Gastroesophageal sphincter (tissue), 4 donors: ENCODE measurements at regions not wholly inside any gene's neighbourhood (a gene's known extent, or its start where the extent isn't known, plus 50 kb on each side); places are given as distances from the start of the nearest gene placed in this dataset.

Experiments
- ATAC-seq: fragments of 150-250 bp; one replicate; pipeline ENCODE4 v1.9.1; 2016; ENCODE audit warnings: mild to moderate bottlenecking, moderate library complexity
- H3K27ac ChIP-seq, 4 donors: fragments of 200-600 bp; sonication (generic) in 3 of 4; 1 replicate in 3 of 4; 2 replicates in 1 of 4; pipeline ENCODE4 v1.5.1; 2016 to 2019
- H3K27me3 ChIP-seq: fragments of 200-600 bp; sonication (generic); one replicate; pipeline ENCODE4 v1.5.1; 2019
- H3K36me3 ChIP-seq, 2 donors: fragments of 200-600 bp; sonication (generic); one replicate each; pipeline ENCODE4 v1.5.1; 2019; ENCODE audit warnings: control low read depth in 1 of 2
- H3K4me1 ChIP-seq, 3 donors: fragments of 200-600 bp; sonication (generic); 1 replicate in 2 of 3; 2 replicates in 1 of 3; pipeline ENCODE4 v1.5.1; 2016 to 2019; ENCODE audit warnings: control low read depth in 2 of 3
- H3K4me3 ChIP-seq, 2 donors: fragments of 200-600 bp; sonication (generic); one replicate each; pipeline ENCODE4 v1.5.1; 2019; ENCODE audit warnings: mild to moderate bottlenecking in 1 of 2, moderate library complexity in 1 of 2
- H3K9me3 ChIP-seq, 3 donors: fragments of 200-600 bp; sonication (generic); one replicate each; pipeline ENCODE4 v1.5.1; 2017 to 2019; ENCODE audit warnings: control low read depth in 2 of 3
- EP300 ChIP-seq: sonication (generic); formaldehyde crosslinking; IDR thresholded peaks from one replicate; pipeline ENCODE4 v1.6.1; 2017; ENCODE audit warnings: antibody characterized with exemption, mild to moderate bottlenecking
- POLR2A ChIP-seq, 2 donors: fragments of 450-650 bp; IDR thresholded peaks; one replicate each; pipeline ENCODE4 v1.6.1; 2017; ENCODE audit warnings: antibody characterized with exemption in 2 of 2, mild to moderate bottlenecking in 2 of 2, moderate library complexity in 1 of 2
- POLR2AphosphoS5 ChIP-seq: sonication (generic); formaldehyde crosslinking; IDR thresholded peaks from one replicate; pipeline ENCODE4 v1.6.1; 2017; ENCODE audit warnings: antibody characterized with exemption
- WGBS, 2 donors: methylation state at CpG; one replicate each; pipeline ENCODE4 v1.1.5; 2018; ENCODE audit warnings: low coverage in 1 of 2; 5-methylcytosine and 5-hydroxymethylcytosine counted together
- TF ChIP-seq, protein P1 (sequence below), 4 experiments: fragments of 200-600 bp in 2 of 4; fragments of 450-650 bp in 2 of 4; sonication (generic) in 1 of 4; IDR thresholded peaks; one replicate each; pipeline ENCODE4 v1.5.1; 2017 to 2019; ENCODE audit warnings: antibody characterized with exemption in 4 of 4, mild to moderate bottlenecking in 2 of 4, moderate library complexity in 2 of 4

DNA sequence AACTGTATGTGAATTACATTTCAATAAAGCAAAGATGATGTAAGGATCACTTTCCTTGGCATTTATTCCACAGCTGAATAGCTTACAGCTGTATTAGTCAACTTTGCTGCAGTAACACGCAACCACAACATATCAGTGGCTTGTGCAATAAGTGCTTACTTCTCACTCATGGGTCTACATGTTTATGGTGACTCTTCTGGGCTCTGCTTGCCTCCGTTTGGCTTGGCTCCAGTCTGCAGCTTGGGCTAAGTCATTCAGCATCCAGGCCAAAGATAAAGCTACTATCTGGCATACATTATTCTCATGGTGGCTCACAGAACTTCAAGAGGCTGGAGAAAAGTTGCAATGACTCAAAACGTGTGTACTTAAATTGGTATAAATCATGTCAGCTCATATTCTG is 355.0 kb downstream of the RNF144A start:
- Histone ChIP-seq H3K9me3 (no peaks in the 10 kb centered on the region), H3K27ac (no peak overlapping the region), H3K4me1 (no peaks in the 10 kb centered on the region), H3K36me3 (no peaks in the 10 kb centered on the region), H3K4me3 (no peak overlapping the region), H3K27me3 (peaks cover 8% of the 10 kb centered on the region)
- TF ChIP-seq EP300 (no peak), POLR2A (IDR thresholded peaks at IDR 0.05) (no peak), POLR2AphosphoS5 (no peak)
- TF ChIP-seq, protein P1, sequence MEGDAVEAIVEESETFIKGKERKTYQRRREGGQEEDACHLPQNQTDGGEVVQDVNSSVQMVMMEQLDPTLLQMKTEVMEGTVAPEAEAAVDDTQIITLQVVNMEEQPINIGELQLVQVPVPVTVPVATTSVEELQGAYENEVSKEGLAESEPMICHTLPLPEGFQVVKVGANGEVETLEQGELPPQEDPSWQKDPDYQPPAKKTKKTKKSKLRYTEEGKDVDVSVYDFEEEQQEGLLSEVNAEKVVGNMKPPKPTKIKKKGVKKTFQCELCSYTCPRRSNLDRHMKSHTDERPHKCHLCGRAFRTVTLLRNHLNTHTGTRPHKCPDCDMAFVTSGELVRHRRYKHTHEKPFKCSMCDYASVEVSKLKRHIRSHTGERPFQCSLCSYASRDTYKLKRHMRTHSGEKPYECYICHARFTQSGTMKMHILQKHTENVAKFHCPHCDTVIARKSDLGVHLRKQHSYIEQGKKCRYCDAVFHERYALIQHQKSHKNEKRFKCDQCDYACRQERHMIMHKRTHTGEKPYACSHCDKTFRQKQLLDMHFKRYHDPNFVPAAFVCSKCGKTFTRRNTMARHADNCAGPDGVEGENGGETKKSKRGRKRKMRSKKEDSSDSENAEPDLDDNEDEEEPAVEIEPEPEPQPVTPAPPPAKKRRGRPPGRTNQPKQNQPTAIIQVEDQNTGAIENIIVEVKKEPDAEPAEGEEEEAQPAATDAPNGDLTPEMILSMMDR (IDR thresholded peaks at IDR 0.05): no peak
- WGBS, 2 donors: 26 to 30% methylated on average over 2 to 3 of the region's 3 CpGs
- no peak for ATAC-seq

DNA sequence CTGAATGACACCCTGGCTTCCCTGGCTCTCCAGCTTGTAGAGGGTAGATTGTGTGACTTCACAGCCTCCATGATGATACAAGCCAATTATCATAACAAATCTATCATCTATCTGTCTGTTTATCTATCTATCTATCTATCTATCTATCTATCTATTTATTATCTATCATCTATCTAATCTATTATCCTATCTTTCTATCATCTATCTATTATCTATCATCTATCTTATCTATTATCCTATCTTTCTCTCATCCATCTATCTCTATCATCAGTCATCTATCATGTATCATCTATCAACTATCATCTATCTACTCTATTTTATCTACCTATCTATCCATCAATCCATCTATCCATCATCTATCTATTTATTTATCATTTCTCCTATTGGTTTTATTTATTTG is 361.8 kb downstream of the RNF144A start:
- no peaks in the 10 kb centered on the region for H3K4me1 ChIP-seq
- H3K27ac ChIP-seq: no peak overlapping the region
- no peak for ATAC-seq
- no peak overlapping the region for H3K4me3 ChIP-seq
- H3K9me3 ChIP-seq: no peaks in the 10 kb centered on the region
- H3K27me3 ChIP-seq: peaks cover 9% of the 10 kb centered on the region
- TF ChIP-seq, protein P1 (IDR thresholded peaks at IDR 0.05): no peak
- no peak for TF ChIP-seq POLR2AphosphoS5
- no peak for TF ChIP-seq EP300
- no peak for TF ChIP-seq POLR2A (IDR thresholded peaks at IDR 0.05)
- no peaks in the 10 kb centered on the region for H3K36me3 ChIP-seq

DNA sequence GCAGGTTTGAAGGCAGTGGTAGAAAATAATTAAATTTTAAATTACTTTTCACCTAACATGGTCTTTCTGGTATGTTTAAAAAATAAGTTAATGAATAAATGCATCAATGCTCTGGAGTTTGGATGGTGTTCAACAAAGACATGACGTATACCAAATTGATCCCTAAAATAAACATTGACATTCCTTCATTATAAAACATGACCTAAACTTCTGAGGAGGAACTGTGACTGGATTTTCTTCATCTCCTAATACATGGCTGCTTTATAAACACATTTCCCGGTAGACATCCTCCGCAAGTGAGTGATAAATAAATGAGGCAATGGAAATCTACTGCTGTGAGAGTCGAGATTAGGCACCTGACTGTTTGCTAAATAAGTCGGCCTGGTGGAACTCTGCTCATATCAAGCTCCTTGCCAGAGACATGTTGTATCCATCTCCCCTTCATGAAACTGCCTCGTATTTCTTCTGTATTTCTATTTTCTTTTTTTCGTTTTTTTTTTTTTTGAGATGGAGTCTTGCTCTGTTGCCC is 362.3 kb downstream of the RNF144A start:
- Histone ChIP-seq H3K27ac (no peak overlapping the region), H3K4me1 (no peaks in the 10 kb centered on the region), H3K9me3 (no peaks in the 10 kb centered on the region), H3K27me3 (peaks cover 9% of the 10 kb centered on the region), H3K4me3 (no peak overlapping the region), H3K36me3 (no peaks in the 10 kb centered on the region)
- no peak for ATAC-seq
- no peak for TF ChIP-seq POLR2A (IDR thresholded peaks at IDR 0.05)
- no peak for TF ChIP-seq EP300
- no peak for TF ChIP-seq POLR2AphosphoS5
- TF ChIP-seq, protein P1 (IDR thresholded peaks at IDR 0.05): no peak
- 30 to 35% methylated on average over 7 of the region's 7 CpGs for WGBS, 2 donors

DNA sequence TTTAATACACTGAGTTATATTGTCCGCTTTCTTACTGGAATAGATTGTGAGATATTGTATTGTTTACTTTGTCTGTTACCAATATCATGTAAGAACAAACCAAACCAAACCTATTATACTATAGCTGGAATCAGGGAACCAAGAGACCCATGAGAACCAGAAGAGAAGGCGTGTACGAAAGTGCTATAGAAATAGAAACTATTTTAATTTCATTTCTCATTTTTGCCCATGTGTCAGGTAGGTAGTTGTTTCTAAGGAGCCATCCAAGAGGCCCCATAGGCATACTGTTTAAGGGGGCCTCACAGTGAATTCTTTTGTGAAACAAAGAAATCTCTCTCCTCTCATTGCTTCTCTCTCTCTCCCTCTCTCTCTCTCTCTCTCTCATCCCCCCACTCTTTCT is 363.6 kb downstream of the RNF144A start:
- Histone ChIP-seq H3K27ac (no peak overlapping the region), H3K27me3 (peaks cover 9% of the 10 kb centered on the region), H3K36me3 (no peaks in the 10 kb centered on the region), H3K4me1 (no peaks in the 10 kb centered on the region), H3K9me3 (no peaks in the 10 kb centered on the region), H3K4me3 (no peak overlapping the region)
- TF ChIP-seq POLR2A (IDR thresholded peaks at IDR 0.05) (no peak), POLR2AphosphoS5 (no peak), EP300 (no peak)
- TF ChIP-seq, protein P1 (IDR thresholded peaks at IDR 0.05): no peak
- ATAC-seq: no peak
- WGBS, 2 donors: 58 to 67% methylated on average over 3 of the region's 3 CpGs

DNA sequence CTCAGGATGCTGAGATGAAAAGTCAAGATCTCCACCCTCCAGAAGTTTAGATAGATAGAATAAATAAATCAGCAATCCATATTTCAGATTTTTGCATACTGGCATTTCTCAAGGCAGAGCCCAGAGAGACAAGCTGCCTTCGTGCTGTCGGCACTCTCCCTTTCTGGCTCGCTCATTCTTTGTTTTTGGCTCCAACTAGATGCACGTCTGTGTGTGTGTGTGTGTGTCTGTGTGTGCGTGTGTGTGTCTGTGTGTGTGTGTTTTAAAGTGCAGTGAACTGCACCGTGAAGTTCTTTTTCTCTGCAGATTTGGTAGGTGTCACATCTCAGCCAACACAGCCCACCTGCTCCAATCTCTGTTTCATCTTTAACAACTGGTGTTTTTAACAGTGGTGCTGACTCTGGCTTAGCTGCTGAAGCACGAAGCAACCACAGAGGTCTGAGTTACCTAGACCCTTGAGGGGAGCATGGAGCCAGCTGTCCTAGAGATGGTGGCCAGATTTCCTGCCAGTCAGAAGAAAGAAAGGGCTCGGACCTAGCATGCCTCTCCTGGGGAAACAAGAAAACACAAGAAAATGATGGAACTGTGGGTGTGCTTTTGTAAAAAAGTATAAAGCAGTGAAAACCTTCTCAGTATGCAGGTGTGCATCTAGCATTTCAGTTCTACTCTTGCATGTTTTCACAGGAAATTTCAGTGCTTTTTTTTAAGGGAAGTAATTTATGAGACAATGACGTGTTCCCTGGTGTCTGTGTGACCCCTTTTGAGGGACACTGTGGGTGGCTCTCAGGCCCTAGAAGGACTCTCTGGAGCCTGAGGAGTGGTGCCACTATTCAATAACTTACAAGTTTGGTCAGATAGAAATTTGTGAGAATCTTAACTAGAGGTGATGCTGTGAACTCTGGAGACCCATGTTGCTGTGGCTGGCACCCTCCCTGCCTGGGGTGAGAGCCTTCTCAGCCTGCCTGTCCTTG is 364.3 kb downstream of the RNF144A start:
- H3K4me1 ChIP-seq: no peaks in the 10 kb centered on the region
- ATAC-seq: no peak

More for the DNA sequence above, 364.3 kb downstream of the RNF144A start:
- H3K36me3 ChIP-seq: no peaks in the 10 kb centered on the region
- H3K27ac ChIP-seq: no peak overlapping the region
- TF ChIP-seq EP300: no peak
- TF ChIP-seq, protein P1 (IDR thresholded peaks at IDR 0.05): no peak
- no peak for TF ChIP-seq POLR2AphosphoS5
- no peak for TF ChIP-seq POLR2A (IDR thresholded peaks at IDR 0.05)
- H3K9me3 ChIP-seq: no peaks in the 10 kb centered on the region
- 25 to 35% methylated on average over 7 to 9 of the region's 9 CpGs for WGBS, 2 donors
- no peak overlapping the region for H3K4me3 ChIP-seq
- peaks cover 9% of the 10 kb centered on the region for H3K27me3 ChIP-seq
